Chondrocyte (in vitro differentiated cells): ENCODE measurements at regions not wholly inside any gene's neighbourhood (a gene's known extent, or its start where the extent isn't known, plus 50 kb on each side); places are given as distances from the start of the nearest gene placed in this dataset.

Experiments
- DNase-seq: peaks from one replicate; pipeline ENCODE4 v3.0.0; 2021; ENCODE audit warnings: mixed read lengths, low spot score
- H3K27ac Mint-ChIP-seq: one replicate; pipeline ENCODE4 v1.8.0; 2021; ENCODE audit warnings: mild to moderate bottlenecking, moderate library complexity, mixed read lengths; ENCODE audit not compliant: unreplicated experiment
- H3K27me3 Mint-ChIP-seq: 2 replicates; pipeline ENCODE4 v1.8.0; 2021; ENCODE audit warnings: low read depth, mixed read lengths
- H3K36me3 Mint-ChIP-seq: 2 replicates; pipeline ENCODE4 v1.8.0; 2021; ENCODE audit warnings: low read depth, mixed read lengths
- H3K4me1 Mint-ChIP-seq: 2 replicates; pipeline ENCODE4 v1.8.0; 2021; ENCODE audit warnings: low read depth, mild to moderate bottlenecking, mixed read lengths
- H3K4me3 Mint-ChIP-seq: one replicate; pipeline ENCODE4 v1.8.0; 2021; ENCODE audit warnings: mild to moderate bottlenecking, moderate library complexity, mixed read lengths; ENCODE audit not compliant: unreplicated experiment
- H3K9me3 Mint-ChIP-seq: 2 replicates; pipeline ENCODE4 v1.8.0; 2021; ENCODE audit warnings: low read depth, mixed read lengths
- CTCF ChIP-seq: fragments of 200-600 bp; sonication (generic); IDR thresholded peaks from 2 replicates; pipeline ENCODE4 v1.5.0; 2021; ENCODE audit warnings: antibody characterized with exemption, mild to moderate bottlenecking, moderate library complexity

GRCh38 chr2:176407706-176408105, 138.5 kb downstream of the MTX2 start:
- DNase-seq = no peak
- no peaks in the 10 kb centered on the region for H3K9me3 Mint-ChIP-seq
- no peak for TF ChIP-seq CTCF
- H3K4me1 Mint-ChIP-seq = no peaks in the 10 kb centered on the region
- H3K4me3 Mint-ChIP-seq = no peak overlapping the region
- H3K36me3 Mint-ChIP-seq = no peaks in the 10 kb centered on the region
- H3K27me3 Mint-ChIP-seq = peaks cover 21% of the 10 kb centered on the region
- H3K27ac Mint-ChIP-seq = no peak overlapping the region

- TF ChIP-seq CTCF = no peak
- H3K4me3 Mint-ChIP-seq = no peak overlapping the region
- DNase-seq = no peak
- H3K27me3 Mint-ChIP-seq = peaks cover 30% of the 10 kb centered on the region
- H3K27ac Mint-ChIP-seq = no peak overlapping the region
- H3K36me3 Mint-ChIP-seq = no peaks in the 10 kb centered on the region
- no peaks in the 10 kb centered on the region for H3K9me3 Mint-ChIP-seq
- H3K4me1 Mint-ChIP-seq = no peaks in the 10 kb centered on the region
Measured at GRCh38 chr2:176409671-176410070, 140.4 kb downstream of the MTX2 start.

- no peaks in the 10 kb centered on the region for H3K4me1 Mint-ChIP-seq
- no peak for DNase-seq
- no peak overlapping the region for H3K4me3 Mint-ChIP-seq
- H3K27ac Mint-ChIP-seq = no peak overlapping the region
- no peak for TF ChIP-seq CTCF
- no peaks in the 10 kb centered on the region for H3K36me3 Mint-ChIP-seq
- peaks cover 30% of the 10 kb centered on the region for H3K27me3 Mint-ChIP-seq
- no peaks in the 10 kb centered on the region for H3K9me3 Mint-ChIP-seq
Measured at GRCh38 chr2:176412136-176412535, 142.9 kb downstream of the MTX2 start.

- TF ChIP-seq CTCF = no peak
- DNase-seq = no peak
- peaks cover 2% of the 10 kb centered on the region for H3K4me1 Mint-ChIP-seq
Measured at GRCh38 chr2:176413786-176414185, 144.5 kb downstream of the MTX2 start.

GRCh38 chr2:176414641-176415040, 145.4 kb downstream of the MTX2 start:
- DNase-seq = no peak
- TF ChIP-seq CTCF = no peak
- H3K27me3 Mint-ChIP-seq = peaks cover 20% of the 10 kb centered on the region
- H3K9me3 Mint-ChIP-seq = no peaks in the 10 kb centered on the region
- H3K27ac Mint-ChIP-seq = no peak overlapping the region
- H3K4me1 Mint-ChIP-seq = peaks cover 11% of the 10 kb centered on the region
- no peak overlapping the region for H3K4me3 Mint-ChIP-seq
- H3K36me3 Mint-ChIP-seq = no peaks in the 10 kb centered on the region

More at GRCh38 chr2:176413786-176414185, 144.5 kb downstream of the MTX2 start:
- Mint-ChIP-seq H3K9me3 (no peaks in the 10 kb centered on the region), H3K4me3 (no peak overlapping the region), H3K27me3 (peaks cover 26% of the 10 kb centered on the region), H3K27ac (no peak overlapping the region), H3K36me3 (no peaks in the 10 kb centered on the region)
